ENCODE measurements at regions not wholly inside any gene's neighbourhood (a gene's known extent, or its start where the extent isn't known, plus 50 kb on each side); places are given as distances from the start of the nearest gene placed in this dataset.

GRCh38 chr5:90329911-90330310, 79.6 kb downstream of the CETN3 start:
- no peaks in the 10 kb centered on the region for H3K9me3 ChIP-seq (ENCODE audit: low read length)
- TF ChIP-seq CTCF (IDR thresholded peaks at IDR 0.05; ENCODE audit: poor library complexity, severe bottlenecking), result no peak
- no peak for TF ChIP-seq RAD21 (conservative IDR thresholded peaks at IDR 0.05)
- no peak for TF ChIP-seq EZH2 (IDR thresholded peaks at IDR 0.05; ENCODE audit: borderline replicate concordance, insufficient read depth, low read length, poor library complexity, severe bottlenecking)
- TF ChIP-seq TAF1 (IDR thresholded peaks at IDR 0.05; ENCODE audit: low read depth), result no peak
- TF ChIP-seq POLR2AphosphoS5 (IDR thresholded peaks at IDR 0.05), result no peak
- no peak for TF ChIP-seq REST (IDR thresholded peaks at IDR 0.05; ENCODE audit: borderline replicate concordance)
- no peak for TF ChIP-seq SMC3 (conservative IDR thresholded peaks at IDR 0.05; ENCODE audit: poor library complexity)
- no peak for TF ChIP-seq EP300 (conservative IDR thresholded peaks at IDR 0.05; ENCODE audit: poor library complexity, severe bottlenecking)
- TF ChIP-seq MXI1 (conservative IDR thresholded peaks at IDR 0.05; ENCODE audit: poor library complexity, severe bottlenecking), result no peak
- no peak overlapping the region for H3K9ac ChIP-seq (ENCODE audit: low read length)
- H2AFZ ChIP-seq (ENCODE audit: low read depth, low read length), result no peak overlapping the region
- H4K20me1 ChIP-seq (ENCODE audit: insufficient read depth), result no peaks in the 10 kb centered on the region
- no peaks in the 10 kb centered on the region for H3F3A ChIP-seq (ENCODE audit: insufficient read depth, low read length, poor library complexity, severe bottlenecking)
- H3K4me3 ChIP-seq (ENCODE audit: low read length), result no peak overlapping the region
- no peaks in the 10 kb centered on the region for H3K27me3 ChIP-seq (ENCODE audit: insufficient read depth, low read depth, low read length)
- no peak overlapping the region for H3K4me2 ChIP-seq (ENCODE audit: low read length)
- no peaks in the 10 kb centered on the region for H3K36me3 ChIP-seq (ENCODE audit: insufficient read depth, low read length)
- no peaks in the 10 kb centered on the region for H3K9me2 ChIP-seq (ENCODE audit: insufficient read depth, low read length)
- H3K27ac ChIP-seq (ENCODE audit: low read length), result no peak overlapping the region
- no peaks in the 10 kb centered on the region for H3K79me2 ChIP-seq (replicated peaks; ENCODE audit: insufficient read depth, low read length)

GRCh38 chr5:90326995-90327394, 82.6 kb downstream of the CETN3 start:
- Histone ChIP-seq H3K4me3 (ENCODE audit: low read length) (no peak overlapping the region), H3K27me3 (ENCODE audit: insufficient read depth, low read depth, low read length) (no peaks in the 10 kb centered on the region), H2AFZ (ENCODE audit: low read depth, low read length) (no peak overlapping the region), H3K79me2 (replicated peaks; ENCODE audit: insufficient read depth, low read length) (no peaks in the 10 kb centered on the region), H3K9me3 (ENCODE audit: low read length) (no peaks in the 10 kb centered on the region), H3K27ac (ENCODE audit: low read length) (no peak overlapping the region), H3K36me3 (ENCODE audit: insufficient read depth, low read length) (no peaks in the 10 kb centered on the region), H3K9me2 (ENCODE audit: insufficient read depth, low read length) (no peaks in the 10 kb centered on the region), H3F3A (ENCODE audit: insufficient read depth, low read length, poor library complexity, severe bottlenecking) (no peaks in the 10 kb centered on the region), H3K9ac (ENCODE audit: low read length) (no peak overlapping the region), H4K20me1 (ENCODE audit: insufficient read depth) (no peaks in the 10 kb centered on the region), H3K4me2 (ENCODE audit: low read length) (no peak overlapping the region)
- TF ChIP-seq EZH2 (IDR thresholded peaks at IDR 0.05; ENCODE audit: borderline replicate concordance, insufficient read depth, low read length, poor library complexity, severe bottlenecking), result no peak
- TF ChIP-seq RAD21 (conservative IDR thresholded peaks at IDR 0.05), result no peak
- TF ChIP-seq CTCF (IDR thresholded peaks at IDR 0.05; ENCODE audit: poor library complexity, severe bottlenecking), result no peak
- no peak for TF ChIP-seq EP300 (conservative IDR thresholded peaks at IDR 0.05; ENCODE audit: poor library complexity, severe bottlenecking)
- TF ChIP-seq POLR2AphosphoS5 (IDR thresholded peaks at IDR 0.05), result no peak
- TF ChIP-seq REST (IDR thresholded peaks at IDR 0.05; ENCODE audit: borderline replicate concordance), result no peak
- TF ChIP-seq SMC3 (conservative IDR thresholded peaks at IDR 0.05; ENCODE audit: poor library complexity), result no peak
- no peak for TF ChIP-seq MXI1 (conservative IDR thresholded peaks at IDR 0.05; ENCODE audit: poor library complexity, severe bottlenecking)
- no peak for TF ChIP-seq TAF1 (IDR thresholded peaks at IDR 0.05; ENCODE audit: low read depth)

All from neural cell (in vitro differentiated cells).